B cell (primary cell): ENCODE measurements at regions not wholly inside any gene's neighbourhood (a gene's known extent, or its start where the extent isn't known, plus 50 kb on each side); places are given as distances from the start of the nearest gene placed in this dataset.

Experiments
- ATAC-seq: fragments of 200-7000 bp; cut with Tn5 transposase; one replicate; pipeline ENCODE4 v1.10.0; 2021; ENCODE audit warnings: low read depth, mild to moderate bottlenecking, moderate number of reproducible peaks, moderate library complexity
- CTCF ChIA-PET: fragments of 350-600 bp; sonication (Branson Sonifier 250); formaldehyde crosslinking; loops from one replicate; lab custom pipeline; 2021; ENCODE audit warnings: antibody characterized with exemption, inconsistent platforms; lab: Charles Lee
- POLR2A ChIA-PET: fragments of 350-600 bp; sonication (Branson Sonifier 250); formaldehyde crosslinking; loops from one replicate; lab custom pipeline; 2021; ENCODE audit warnings: antibody characterized with exemption; lab: Charles Lee
- DNase-seq: peaks from one replicate; pipeline ENCODE4 v3.0.0; 2013
- H2AFZ ChIP-seq: 2 replicates; pipeline ENCODE4 v1.6.1; 2012; ENCODE audit warnings: mild to moderate bottlenecking, low read depth, low read length; ENCODE audit not compliant: insufficient read depth, poor library complexity, severe bottlenecking
- H3K27ac ChIP-seq, 2 donors: 1 replicate in 1 of 2; 2 replicates in 1 of 2; pipeline ENCODE4 v1.5.1; 2012 to 2013; ENCODE audit warnings: low read length in 2 of 2, mild to moderate bottlenecking in 2 of 2, moderate library complexity in 1 of 2
- H3K27me3 ChIP-seq, 4 experiments: fragments of 200-600 bp in 1 of 4; sonication (generic) in 1 of 4; replicated peaks in 1 of 4; 1 replicate in 2 of 4; 2 replicates in 2 of 4; pipeline versions ENCODE4 v1.6.1 to v1.7.0; 2013 to 2016; ENCODE audit warnings: low read length in 3 of 4, mild to moderate bottlenecking in 2 of 4, mixed read lengths in 1 of 4, moderate library complexity in 1 of 4; ENCODE audit not compliant: insufficient read depth in 4 of 4, control insufficient read depth in 3 of 4; ENCODE audit errors: control extremely low read depth in 1 of 4
- H3K36me3 ChIP-seq, 2 experiments: replicated peaks in 1 of 2; 1 replicate in 1 of 2; 2 replicates in 1 of 2; pipeline versions ENCODE4 v1.6.1 to v1.7.1; 2013; ENCODE audit warnings: low read length in 1 of 2; ENCODE audit not compliant: insufficient read depth in 2 of 2, control insufficient read depth in 1 of 2; ENCODE audit errors: control extremely low read depth in 1 of 2, extremely low read depth in 1 of 2
- H3K4me1 ChIP-seq, 2 donors: fragments of 200-600 bp in 1 of 2; sonication (generic) in 1 of 2; 1 replicate in 1 of 2; 2 replicates in 1 of 2; pipeline versions ENCODE4 v1.5.1 to v1.6.1; 2013 to 2017; ENCODE audit warnings: low read length in 2 of 2; ENCODE audit not compliant: control insufficient read depth in 2 of 2, insufficient read depth in 2 of 2
- H3K4me2 ChIP-seq: replicated peaks from 2 replicates; pipeline ENCODE3; 2012; ENCODE audit warnings: mild to moderate bottlenecking, low read depth, low read length; ENCODE audit not compliant: poor library complexity, severe bottlenecking
- H3K4me3 ChIP-seq, 5 experiments: fragments of 200-600 bp in 1 of 5; sonication (generic) in 1 of 5; 1 replicate in 3 of 5; 2 replicates in 2 of 5; pipeline versions ENCODE4 v1.5.1 to v1.7.0; 2011 to 2016; ENCODE audit warnings: low read length in 4 of 5, mild to moderate bottlenecking in 4 of 5, low read depth in 2 of 5, control low read depth in 1 of 5, moderate library complexity in 1 of 5; ENCODE audit not compliant: insufficient read depth in 1 of 5; ENCODE audit errors: control extremely low read depth in 1 of 5, extremely low read depth in 1 of 5
- H3K79me2 ChIP-seq: fragments of 200-600 bp; sonication (generic); one replicate; pipeline ENCODE4 v1.6.0; 2016; ENCODE audit warnings: low read length; ENCODE audit not compliant: control insufficient read depth, insufficient read depth
- H3K9ac ChIP-seq: fragments of 200-600 bp; sonication (generic); 2 replicates; pipeline ENCODE4 v1.6.1; 2017; ENCODE audit warnings: mild to moderate bottlenecking, low read length, moderate library complexity
- H3K9me3 ChIP-seq, 3 donors: one replicate each; pipeline versions ENCODE4 v1.6.1 to v1.7.1; 2013; ENCODE audit warnings: low read length in 2 of 3; ENCODE audit not compliant: control insufficient read depth in 2 of 3, insufficient read depth in 1 of 3; ENCODE audit errors: control extremely low read depth in 1 of 3
- H4K20me1 ChIP-seq: 2 replicates; pipeline ENCODE4 v1.6.0; 2012; ENCODE audit warnings: mild to moderate bottlenecking, low read length; ENCODE audit not compliant: insufficient read depth, control insufficient read depth, poor library complexity, severe bottlenecking
- H3K27ac Mint-ChIP-seq: one replicate; pipeline ENCODE4 v1.8.0; 2021; ENCODE audit warnings: mixed read lengths
- H3K27me3 Mint-ChIP-seq: one replicate; pipeline ENCODE4 v1.8.0; 2021; ENCODE audit warnings: mixed read lengths
- H3K4me1 Mint-ChIP-seq: one replicate; pipeline ENCODE4 v1.8.0; 2021; ENCODE audit warnings: mixed read lengths
- H3K4me3 Mint-ChIP-seq: one replicate; pipeline ENCODE4 v1.8.0; 2021; ENCODE audit warnings: mixed read lengths
- H3K9me3 Mint-ChIP-seq: one replicate; pipeline ENCODE4 v1.8.0; 2022; ENCODE audit warnings: mixed read lengths; ENCODE audit not compliant: insufficient read depth
- EZH2 ChIP-seq: IDR thresholded peaks from 2 replicates; pipeline ENCODE4 v1.6.1; 2012; ENCODE audit warnings: borderline replicate concordance, low read depth, mild to moderate bottlenecking, moderate library complexity, low read length; ENCODE audit not compliant: insufficient read depth, poor library complexity, severe bottlenecking
- WGBS: methylation state at CpG from one replicate; pipeline ENCODE4 v1.1.5; 2013; ENCODE audit warnings: missing lambda C conversion rate; ENCODE audit not compliant: insufficient coverage; 5-methylcytosine and 5-hydroxymethylcytosine counted together
- intact Hi-C: fragments of 100-400 bp; cut with micrococcal nuclease; formaldehyde crosslinking; loops from one replicate; pipeline ENCODE4 v1.10.0; 2022
- TF ChIP-seq, protein P1 (sequence below): fragments of 200-600 bp; IDR thresholded peaks from one replicate; pipeline ENCODE4 v1.8.0; 2022; ENCODE audit warnings: antibody characterized with exemption, mild to moderate bottlenecking

GRCh38 chr1:168835176-168835575 lies 106.2 kb upstream of the DPT start:
- Histone ChIP-seq H3K4me2 (no peak overlapping the region), H3K4me1 (no peaks in the 10 kb centered on the region), H3K4me3 (no peak overlapping the region), H3K9ac (no peak overlapping the region), H3K27me3 (no peaks in the 10 kb centered on the region), H2AFZ (no peak overlapping the region), H3K9me3 (peaks cover 0 to 8% (median 0%) of the 10 kb centered on the region in 3 donors), H3K27ac (no peak overlapping the region), H4K20me1 (no peaks in the 10 kb centered on the region), H3K36me3 (no peaks in the 10 kb centered on the region), H3K79me2 (no peaks in the 10 kb centered on the region)
- DNase-seq (no peak), ATAC-seq (no peak)
- Mint-ChIP-seq H3K4me1 (no peaks in the 10 kb centered on the region), H3K4me3 (no peak overlapping the region), H3K9me3 (no peaks in the 10 kb centered on the region), H3K27me3 (peaks cover 4% of the 10 kb centered on the region), H3K27ac (no peak overlapping the region)
- ChIA-PET POLR2A (no interaction called here), CTCF (no interaction called here)
- no CpG with 5 or more reads among the region's 1 CpG for WGBS
- TF ChIP-seq EZH2, result no peak
- TF ChIP-seq, protein P1, sequence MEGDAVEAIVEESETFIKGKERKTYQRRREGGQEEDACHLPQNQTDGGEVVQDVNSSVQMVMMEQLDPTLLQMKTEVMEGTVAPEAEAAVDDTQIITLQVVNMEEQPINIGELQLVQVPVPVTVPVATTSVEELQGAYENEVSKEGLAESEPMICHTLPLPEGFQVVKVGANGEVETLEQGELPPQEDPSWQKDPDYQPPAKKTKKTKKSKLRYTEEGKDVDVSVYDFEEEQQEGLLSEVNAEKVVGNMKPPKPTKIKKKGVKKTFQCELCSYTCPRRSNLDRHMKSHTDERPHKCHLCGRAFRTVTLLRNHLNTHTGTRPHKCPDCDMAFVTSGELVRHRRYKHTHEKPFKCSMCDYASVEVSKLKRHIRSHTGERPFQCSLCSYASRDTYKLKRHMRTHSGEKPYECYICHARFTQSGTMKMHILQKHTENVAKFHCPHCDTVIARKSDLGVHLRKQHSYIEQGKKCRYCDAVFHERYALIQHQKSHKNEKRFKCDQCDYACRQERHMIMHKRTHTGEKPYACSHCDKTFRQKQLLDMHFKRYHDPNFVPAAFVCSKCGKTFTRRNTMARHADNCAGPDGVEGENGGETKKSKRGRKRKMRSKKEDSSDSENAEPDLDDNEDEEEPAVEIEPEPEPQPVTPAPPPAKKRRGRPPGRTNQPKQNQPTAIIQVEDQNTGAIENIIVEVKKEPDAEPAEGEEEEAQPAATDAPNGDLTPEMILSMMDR, result no peak
- intact Hi-C loops, result no loop called here

- TF ChIP-seq, protein P1, result no peak
- no peak for TF ChIP-seq EZH2
- peaks cover 4% of the 10 kb centered on the region for H3K27me3 Mint-ChIP-seq
- no peaks in the 10 kb centered on the region for H3K4me1 Mint-ChIP-seq
- Histone ChIP-seq H2AFZ (no peak overlapping the region), H3K9me3 (peaks cover 0 to 8% (median 0%) of the 10 kb centered on the region in 3 donors), H3K27ac (no peak overlapping the region), H3K79me2 (no peaks in the 10 kb centered on the region), H3K4me2 (no peak overlapping the region), H3K4me3 (no peak overlapping the region), H3K36me3 (no peaks in the 10 kb centered on the region), H4K20me1 (no peaks in the 10 kb centered on the region), H3K27me3 (no peaks in the 10 kb centered on the region), H3K4me1 (no peaks in the 10 kb centered on the region), H3K9ac (no peak overlapping the region)
- DNase-seq, result no peak
- H3K27ac Mint-ChIP-seq, result no peak overlapping the region
- POLR2A ChIA-PET, result no interaction called here
- ATAC-seq, result no peak
- H3K4me3 Mint-ChIP-seq, result no peak overlapping the region
- WGBS, result 94% methylated on average over 2 of the region's 2 CpGs
- intact Hi-C loops, result no loop called here
- CTCF ChIA-PET, result no interaction called here
- H3K9me3 Mint-ChIP-seq, result no peaks in the 10 kb centered on the region
Measured at GRCh38 chr1:168835791-168836190, 106.8 kb upstream of the DPT start.
